Dendritic cell treated with granulocyte-macrophage colony-stimulating factor and Interleukin-4, amounts not matched to agents 40 ng/mL and 50 ng/mL, for 4 days (primary cell): ENCODE measurements at regions not wholly inside any gene's neighbourhood (a gene's known extent, or its start where the extent isn't known, plus 50 kb on each side); places are given as distances from the start of the nearest gene placed in this dataset.

Experiments
- H3K27ac Mint-ChIP-seq: one replicate; pipeline ENCODE4 v1.8.0; 2022; ENCODE audit warnings: mild to moderate bottlenecking, mixed read lengths
- H3K27me3 Mint-ChIP-seq: one replicate; pipeline ENCODE4 v1.8.0; 2022; ENCODE audit warnings: mild to moderate bottlenecking, mixed read lengths
- H3K36me3 Mint-ChIP-seq: one replicate; pipeline ENCODE4 v1.8.0; 2022; ENCODE audit warnings: low read depth, mixed read lengths
- H3K4me1 Mint-ChIP-seq: one replicate; pipeline ENCODE4 v1.8.0; 2022; ENCODE audit warnings: low read depth, mixed read lengths
- H3K4me3 Mint-ChIP-seq: one replicate; pipeline ENCODE4 v1.8.0; 2022; ENCODE audit warnings: mild to moderate bottlenecking, moderate library complexity, mixed read lengths
- H3K9me3 Mint-ChIP-seq: one replicate; pipeline ENCODE4 v1.8.0; 2022; ENCODE audit warnings: mixed read lengths
- intact Hi-C: fragments of 100-400 bp; cut with micrococcal nuclease; formaldehyde crosslinking; loops from one replicate; pipeline ENCODE4 v1.15.0; 2022

- Mint-ChIP-seq H3K9me3 (peaks cover 8% of the 10 kb centered on the region), H3K27me3 (no peaks in the 10 kb centered on the region), H3K27ac (no peak overlapping the region), H3K36me3 (no peaks in the 10 kb centered on the region), H3K4me1 (no peaks in the 10 kb centered on the region), H3K4me3 (no peak overlapping the region)
- intact Hi-C loops = no loop called here
These were observed 101.9 kb upstream of the RORA start for GRCh38 chr15:61331019-61331418.

- Mint-ChIP-seq H3K36me3 (no peaks in the 10 kb centered on the region), H3K27ac (no peak overlapping the region), H3K9me3 (peaks cover 9% of the 10 kb centered on the region), H3K4me3 (no peak overlapping the region), H3K27me3 (no peaks in the 10 kb centered on the region), H3K4me1 (no peaks in the 10 kb centered on the region)
- intact Hi-C loops = no loop called here
These were observed 98.0 kb upstream of the RORA start for GRCh38 chr15:61327019-61327631.

GRCh38 chr15:61319892-61320291 lies 90.8 kb upstream of the RORA start:
- Mint-ChIP-seq H3K27me3 (no peaks in the 10 kb centered on the region), H3K27ac (no peak overlapping the region), H3K4me1 (no peaks in the 10 kb centered on the region), H3K36me3 (no peaks in the 10 kb centered on the region), H3K9me3 (peaks cover 27% of the 10 kb centered on the region), H3K4me3 (no peak overlapping the region)
- intact Hi-C loops = no loop called here

GRCh38 chr15:61318802-61319525 lies 89.9 kb upstream of the RORA start:
- H3K4me1 Mint-ChIP-seq = no peaks in the 10 kb centered on the region
- peaks cover 19% of the 10 kb centered on the region for H3K9me3 Mint-ChIP-seq
- no peaks in the 10 kb centered on the region for H3K27me3 Mint-ChIP-seq
- H3K36me3 Mint-ChIP-seq = no peaks in the 10 kb centered on the region
- no peak overlapping the region for H3K27ac Mint-ChIP-seq
- H3K4me3 Mint-ChIP-seq = no peak overlapping the region
- intact Hi-C loops = no loop called here

GRCh38 chr15:61318301-61318700 lies 89.2 kb upstream of the RORA start:
- H3K4me3 Mint-ChIP-seq = no peak overlapping the region
- intact Hi-C loops = no loop called here
- no peaks in the 10 kb centered on the region for H3K27me3 Mint-ChIP-seq
- no peaks in the 10 kb centered on the region for H3K36me3 Mint-ChIP-seq
- H3K4me1 Mint-ChIP-seq = no peaks in the 10 kb centered on the region
- H3K9me3 Mint-ChIP-seq = peaks cover 18% of the 10 kb centered on the region
- H3K27ac Mint-ChIP-seq = no peak overlapping the region

GRCh38 chr15:61315471-61315870 lies 86.4 kb upstream of the RORA start:
- Mint-ChIP-seq H3K36me3 (no peaks in the 10 kb centered on the region), H3K27ac (no peak overlapping the region)

GRCh38 chr15:61314427-61314826 lies 85.3 kb upstream of the RORA start:
- H3K9me3 Mint-ChIP-seq = peaks cover 10% of the 10 kb centered on the region
- no peak overlapping the region for H3K4me3 Mint-ChIP-seq
- no peak overlapping the region for H3K27ac Mint-ChIP-seq
- intact Hi-C loops = no loop called here
- H3K27me3 Mint-ChIP-seq = no peaks in the 10 kb centered on the region
- H3K36me3 Mint-ChIP-seq = no peaks in the 10 kb centered on the region
- no peaks in the 10 kb centered on the region for H3K4me1 Mint-ChIP-seq

More at GRCh38 chr15:61315471-61315870, 86.4 kb upstream of the RORA start:
- Mint-ChIP-seq H3K4me3 (no peak overlapping the region), H3K27me3 (no peaks in the 10 kb centered on the region), H3K9me3 (peaks cover 18% of the 10 kb centered on the region), H3K4me1 (no peaks in the 10 kb centered on the region)
- intact Hi-C loops = no loop called here

- H3K36me3 Mint-ChIP-seq = no peaks in the 10 kb centered on the region
- H3K4me1 Mint-ChIP-seq = no peaks in the 10 kb centered on the region
- no peaks in the 10 kb centered on the region for H3K27me3 Mint-ChIP-seq
- no peak overlapping the region for H3K27ac Mint-ChIP-seq
- intact Hi-C loops = no loop called here
- no peak overlapping the region for H3K4me3 Mint-ChIP-seq
- H3K9me3 Mint-ChIP-seq = peaks cover 6% of the 10 kb centered on the region
These were observed 80.5 kb upstream of the RORA start for GRCh38 chr15:61309617-61310016.

GRCh38 chr15:61309031-61309511 lies 80.0 kb upstream of the RORA start:
- Mint-ChIP-seq H3K4me1 (no peaks in the 10 kb centered on the region), H3K27me3 (no peaks in the 10 kb centered on the region), H3K36me3 (no peaks in the 10 kb centered on the region), H3K9me3 (peaks cover 10% of the 10 kb centered on the region), H3K4me3 (no peak overlapping the region), H3K27ac (no peak overlapping the region)
- intact Hi-C loops = no loop called here

- Mint-ChIP-seq H3K36me3 (no peaks in the 10 kb centered on the region), H3K27ac (no peak overlapping the region), H3K27me3 (no peaks in the 10 kb centered on the region), H3K9me3 (peaks cover 10% of the 10 kb centered on the region), H3K4me3 (no peak overlapping the region), H3K4me1 (no peaks in the 10 kb centered on the region)
- intact Hi-C loops = no loop called here
These were observed 79.3 kb upstream of the RORA start for GRCh38 chr15:61308437-61308836.

GRCh38 chr15:61307474-61307873 lies 78.4 kb upstream of the RORA start:
- no peak overlapping the region for H3K27ac Mint-ChIP-seq
- H3K4me3 Mint-ChIP-seq = no peak overlapping the region
- H3K4me1 Mint-ChIP-seq = no peaks in the 10 kb centered on the region
- no peaks in the 10 kb centered on the region for H3K27me3 Mint-ChIP-seq
- no peaks in the 10 kb centered on the region for H3K36me3 Mint-ChIP-seq
- H3K9me3 Mint-ChIP-seq = peaks cover 10% of the 10 kb centered on the region
- intact Hi-C loops = no loop called here

GRCh38 chr15:61301701-61302100 lies 72.6 kb upstream of the RORA start:
- Mint-ChIP-seq H3K36me3 (no peaks in the 10 kb centered on the region), H3K9me3 (peaks cover 10% of the 10 kb centered on the region), H3K27me3 (no peaks in the 10 kb centered on the region), H3K4me3 (no peak overlapping the region), H3K27ac (no peak overlapping the region), H3K4me1 (no peaks in the 10 kb centered on the region)
- intact Hi-C loops = no loop called here

- intact Hi-C loops = no loop called here
- no peak overlapping the region for H3K4me3 Mint-ChIP-seq
- H3K4me1 Mint-ChIP-seq = no peaks in the 10 kb centered on the region
- H3K9me3 Mint-ChIP-seq = no peaks in the 10 kb centered on the region
- H3K27ac Mint-ChIP-seq = no peak overlapping the region
- H3K27me3 Mint-ChIP-seq = no peaks in the 10 kb centered on the region
- H3K36me3 Mint-ChIP-seq = no peaks in the 10 kb centered on the region
These were observed 70.1 kb upstream of the RORA start for GRCh38 chr15:61299075-61299763.

- H3K4me3 Mint-ChIP-seq = no peak overlapping the region
- no peaks in the 10 kb centered on the region for H3K4me1 Mint-ChIP-seq
- H3K36me3 Mint-ChIP-seq = no peaks in the 10 kb centered on the region
- H3K9me3 Mint-ChIP-seq = no peaks in the 10 kb centered on the region
- H3K27me3 Mint-ChIP-seq = no peaks in the 10 kb centered on the region
- H3K27ac Mint-ChIP-seq = no peak overlapping the region
- intact Hi-C loops = no loop called here
These were observed 66.1 kb upstream of the RORA start for GRCh38 chr15:61295239-61295638.
